IPS-18a (cell line): ENCODE measurements at regions not wholly inside any gene's neighbourhood (a gene's known extent, or its start where the extent isn't known, plus 50 kb on each side); places are given as distances from the start of the nearest gene placed in this dataset.
"Not testable (repeated sequence)": the region's sequence is repeated elsewhere in the genome, so short reads cannot be mapped to it uniquely, and the experiment has no call there.

ENCODE experiments used
- H3K27ac ChIP-seq: one replicate; pipeline ENCODE4 v1.5.1; 2013; ENCODE audit warnings: low read length
- H3K27me3 ChIP-seq: one replicate; pipeline ENCODE4 v1.6.1; 2013; ENCODE audit warnings: mild to moderate bottlenecking, low read length; ENCODE audit not compliant: control insufficient read depth, insufficient read depth
- H3K36me3 ChIP-seq: one replicate; pipeline ENCODE4 v1.6.1; 2013; ENCODE audit warnings: low read depth, low read length; ENCODE audit not compliant: control insufficient read depth
- H3K4me1 ChIP-seq: one replicate; pipeline ENCODE4 v1.6.1; 2013; ENCODE audit warnings: low read depth, low read length; ENCODE audit not compliant: control insufficient read depth
- H3K4me3 ChIP-seq: one replicate; pipeline ENCODE4 v1.5.1; 2013; ENCODE audit warnings: low read length
- H3K9ac ChIP-seq: one replicate; pipeline ENCODE4 v1.6.1; 2013; ENCODE audit warnings: mild to moderate bottlenecking, low read length, moderate library complexity
- H3K9me3 ChIP-seq: one replicate; pipeline ENCODE4 v1.6.1; 2013; ENCODE audit warnings: low read depth, low read length; ENCODE audit not compliant: control insufficient read depth

DNA sequence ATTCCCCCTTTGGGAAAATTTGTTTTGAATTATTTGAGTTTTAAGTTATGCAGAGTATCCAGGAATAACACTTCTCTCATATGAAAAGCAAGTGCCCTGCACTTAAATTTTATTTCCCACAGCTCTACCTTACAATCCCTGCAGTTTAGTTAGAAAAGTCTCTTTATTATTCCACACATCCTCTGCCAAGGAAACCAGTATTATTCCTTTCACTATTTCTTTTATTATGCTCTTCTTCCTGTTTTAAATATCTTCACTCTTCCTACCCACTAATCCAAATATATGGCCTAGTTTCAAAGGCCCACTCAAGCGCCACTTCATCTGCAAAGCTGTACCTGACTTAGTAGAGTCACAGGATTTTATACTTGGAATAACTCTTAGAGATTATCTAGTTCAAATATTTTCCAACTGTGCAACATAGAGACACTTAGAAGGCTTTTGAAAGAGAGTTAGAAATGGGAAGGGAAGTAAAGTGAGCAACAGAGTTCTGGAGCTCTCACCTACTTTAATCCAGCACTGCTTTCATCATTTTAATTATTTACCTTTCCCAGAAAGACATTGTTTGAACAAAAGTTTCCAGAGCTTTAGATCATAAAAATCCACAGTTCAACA, 97.2 kb upstream of the LYPLAL1 start:
- H3K36me3 ChIP-seq, result no peaks in the 10 kb centered on the region
- H3K4me1 ChIP-seq, result peaks cover 3% of the 10 kb centered on the region
- H3K27ac ChIP-seq, result no peak overlapping the region
- no peak overlapping the region for H3K9ac ChIP-seq
- no peaks in the 10 kb centered on the region for H3K9me3 ChIP-seq
- no peak overlapping the region for H3K4me3 ChIP-seq
- no peaks in the 10 kb centered on the region for H3K27me3 ChIP-seq

DNA sequence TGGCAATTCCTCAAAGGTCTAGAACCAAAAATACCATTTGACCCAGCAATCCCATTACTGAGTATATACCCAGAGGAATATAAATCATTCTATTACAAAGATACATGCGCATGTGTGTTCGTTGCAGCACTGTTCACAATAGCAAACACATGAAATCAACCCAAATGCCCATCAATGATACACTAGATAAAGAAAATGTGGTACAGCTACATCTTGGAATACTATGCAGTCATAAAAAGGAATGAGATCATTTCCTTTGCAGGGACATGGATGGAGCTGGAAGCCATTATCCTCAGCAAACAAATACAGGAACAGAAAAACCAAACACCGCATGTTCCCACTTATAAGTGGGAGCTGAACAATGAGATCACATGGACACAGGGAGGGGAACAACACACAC, 95.9 kb upstream of the LYPLAL1 start:
- not testable (repeated sequence) for H3K4me3 ChIP-seq, H3K36me3 ChIP-seq, H3K9ac ChIP-seq, H3K9me3 ChIP-seq, H3K27ac ChIP-seq, H3K27me3 ChIP-seq, H3K4me1 ChIP-seq

DNA sequence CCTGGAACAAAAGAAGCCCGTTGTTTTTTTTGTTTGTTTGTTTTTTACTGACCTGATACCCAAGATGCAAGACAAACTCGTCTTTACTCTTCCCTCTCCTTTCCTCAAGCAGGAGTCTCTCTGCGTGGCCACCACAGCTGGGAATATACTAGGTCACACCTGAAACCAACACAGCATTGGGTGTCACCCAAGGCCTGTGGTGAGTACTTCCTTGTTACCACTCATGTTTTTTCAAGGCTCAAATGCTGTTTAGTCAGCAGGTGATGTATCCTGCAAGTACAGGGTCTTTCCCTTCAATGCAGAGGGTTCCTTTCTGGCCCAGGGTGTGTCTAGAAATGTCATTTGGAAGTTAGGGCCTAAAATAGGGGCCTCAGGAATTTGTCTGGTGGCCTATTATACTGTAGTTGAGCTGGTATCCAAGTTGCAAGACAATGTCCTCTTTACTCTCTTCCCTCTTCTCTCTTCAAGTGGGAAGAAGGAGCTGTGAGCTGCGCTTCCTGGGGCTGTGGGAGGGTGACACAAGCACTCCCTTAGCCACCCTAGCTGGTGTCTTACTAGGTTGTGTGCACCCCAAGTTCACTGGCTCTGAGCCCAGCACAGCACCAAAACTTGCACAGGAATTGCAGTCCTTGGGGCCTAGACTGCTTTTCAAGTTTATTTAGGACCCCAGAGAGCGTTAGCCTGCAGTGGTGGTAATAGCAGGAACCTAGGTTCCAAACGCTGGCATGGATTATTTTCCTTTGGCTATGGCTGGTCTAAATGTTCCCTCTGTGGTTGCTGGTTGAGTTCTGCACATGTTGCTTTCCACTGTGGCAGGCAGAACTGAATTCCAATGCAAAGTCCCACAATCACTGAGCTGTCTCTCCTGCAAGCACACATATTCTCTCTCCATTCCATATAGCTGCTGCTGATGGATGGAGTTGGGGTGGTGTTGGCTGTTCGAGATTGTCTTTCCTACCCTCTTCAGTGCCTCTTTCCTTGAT, 91.4 kb upstream of the LYPLAL1 start:
- Histone ChIP-seq H3K27me3 (no peaks in the 10 kb centered on the region), H3K4me1 (no peaks in the 10 kb centered on the region), H3K9me3 (no peaks in the 10 kb centered on the region), H3K4me3 (no peak overlapping the region), H3K9ac (no peak overlapping the region), H3K36me3 (no peaks in the 10 kb centered on the region), H3K27ac (no peak overlapping the region)

DNA sequence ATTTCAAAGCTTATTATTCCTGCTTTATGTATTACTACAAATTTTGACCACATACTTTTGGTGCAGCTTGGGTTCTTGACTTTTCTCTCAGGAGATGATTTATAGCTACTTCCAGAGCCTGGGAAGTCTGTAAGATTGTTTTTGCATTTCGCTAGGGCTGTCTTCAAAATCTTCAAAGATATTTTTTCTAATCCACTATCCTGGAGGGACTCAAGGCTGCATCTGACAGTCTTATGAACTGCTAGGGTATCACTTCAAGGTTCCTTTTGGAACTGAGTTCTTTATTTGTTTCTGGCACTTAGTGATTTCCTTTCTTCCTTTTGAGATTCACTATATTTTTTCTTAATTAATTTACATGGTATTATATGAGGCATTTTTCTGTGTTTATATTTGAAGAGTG, 90.0 kb upstream of the LYPLAL1 start:
- Histone ChIP-seq H3K9ac (no peak overlapping the region), H3K27ac (no peak overlapping the region), H3K9me3 (no peaks in the 10 kb centered on the region), H3K4me1 (no peaks in the 10 kb centered on the region), H3K4me3 (no peak overlapping the region), H3K27me3 (no peaks in the 10 kb centered on the region), H3K36me3 (no peaks in the 10 kb centered on the region)

DNA sequence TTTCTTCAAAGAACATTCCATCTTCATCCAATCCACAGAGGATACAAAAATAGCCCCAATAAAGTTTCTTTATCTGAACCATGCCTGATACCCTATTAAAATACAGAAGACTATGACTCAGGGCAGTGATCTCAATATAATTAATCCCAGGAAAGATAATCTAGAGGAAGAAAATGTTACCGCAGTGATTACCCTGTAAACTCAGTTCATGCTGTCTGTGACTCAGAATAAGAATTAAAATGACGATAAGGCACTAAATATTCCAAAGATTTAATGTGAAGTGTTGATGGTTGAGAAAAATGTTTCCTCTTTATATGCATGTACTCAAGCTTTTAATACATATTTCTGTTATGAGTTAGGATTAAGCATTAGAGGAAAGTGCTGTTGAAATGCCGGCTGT, 88.6 kb upstream of the LYPLAL1 start:
- H3K9ac ChIP-seq, result no peak overlapping the region

DNA sequence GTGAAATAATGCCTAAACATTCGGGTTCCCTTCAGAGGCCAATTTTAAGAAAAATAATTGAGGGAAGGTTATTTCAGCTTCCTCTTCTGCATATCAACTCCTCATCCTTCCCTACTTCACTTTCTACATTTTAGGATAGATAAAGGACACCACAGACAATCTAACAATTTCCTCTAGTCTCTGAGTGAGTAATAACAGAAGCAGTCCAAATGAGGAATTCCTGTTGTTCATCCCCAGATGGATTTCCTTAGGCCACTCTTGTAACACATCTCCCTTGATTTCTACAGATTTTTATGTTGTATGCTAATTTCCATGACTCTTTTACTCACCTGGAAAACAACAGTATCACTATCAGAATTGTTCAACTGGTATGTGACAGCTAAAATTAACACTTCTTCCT, 87.7 kb upstream of the LYPLAL1 start:
- no peaks in the 10 kb centered on the region for H3K27me3 ChIP-seq
- H3K9me3 ChIP-seq, result no peaks in the 10 kb centered on the region
- H3K27ac ChIP-seq, result no peak overlapping the region
- H3K9ac ChIP-seq, result no peak overlapping the region
- no peak overlapping the region for H3K4me3 ChIP-seq
- H3K36me3 ChIP-seq, result no peaks in the 10 kb centered on the region
- H3K4me1 ChIP-seq, result no peaks in the 10 kb centered on the region

More for the DNA sequence above, 88.6 kb upstream of the LYPLAL1 start:
- H3K4me3 ChIP-seq, result no peak overlapping the region
- H3K27ac ChIP-seq, result no peak overlapping the region
- H3K27me3 ChIP-seq, result no peaks in the 10 kb centered on the region
- H3K4me1 ChIP-seq, result no peaks in the 10 kb centered on the region
- no peaks in the 10 kb centered on the region for H3K9me3 ChIP-seq
- no peaks in the 10 kb centered on the region for H3K36me3 ChIP-seq

DNA sequence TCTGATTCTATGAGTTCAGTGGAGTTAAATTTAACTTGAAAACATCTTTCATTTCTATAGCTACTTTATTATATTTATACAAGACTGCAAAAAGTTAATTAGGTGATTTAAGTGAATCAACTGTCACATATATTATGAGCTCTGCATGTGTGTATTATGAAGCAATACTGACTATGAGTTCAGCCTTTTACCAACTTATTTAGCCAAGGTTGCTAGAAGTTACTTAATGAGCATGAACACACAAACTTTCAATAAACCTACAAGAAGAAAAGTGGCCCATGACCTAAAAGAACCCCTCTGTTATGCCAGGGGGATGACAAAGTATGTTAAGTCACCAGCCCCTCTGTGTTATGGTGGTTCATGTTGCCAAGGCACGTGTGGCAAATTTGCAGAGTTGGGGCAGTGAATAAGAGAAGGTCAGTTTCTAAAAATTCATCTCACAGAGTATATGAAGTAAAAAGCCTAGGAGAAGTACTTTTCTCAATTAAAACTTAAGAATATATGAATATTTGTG, 86.7 kb upstream of the LYPLAL1 start:
- no peaks in the 10 kb centered on the region for H3K27me3 ChIP-seq
- H3K27ac ChIP-seq, result no peak overlapping the region
- no peak overlapping the region for H3K9ac ChIP-seq
- no peaks in the 10 kb centered on the region for H3K4me1 ChIP-seq
- no peaks in the 10 kb centered on the region for H3K36me3 ChIP-seq
- H3K9me3 ChIP-seq, result no peaks in the 10 kb centered on the region
- no peak overlapping the region for H3K4me3 ChIP-seq

DNA sequence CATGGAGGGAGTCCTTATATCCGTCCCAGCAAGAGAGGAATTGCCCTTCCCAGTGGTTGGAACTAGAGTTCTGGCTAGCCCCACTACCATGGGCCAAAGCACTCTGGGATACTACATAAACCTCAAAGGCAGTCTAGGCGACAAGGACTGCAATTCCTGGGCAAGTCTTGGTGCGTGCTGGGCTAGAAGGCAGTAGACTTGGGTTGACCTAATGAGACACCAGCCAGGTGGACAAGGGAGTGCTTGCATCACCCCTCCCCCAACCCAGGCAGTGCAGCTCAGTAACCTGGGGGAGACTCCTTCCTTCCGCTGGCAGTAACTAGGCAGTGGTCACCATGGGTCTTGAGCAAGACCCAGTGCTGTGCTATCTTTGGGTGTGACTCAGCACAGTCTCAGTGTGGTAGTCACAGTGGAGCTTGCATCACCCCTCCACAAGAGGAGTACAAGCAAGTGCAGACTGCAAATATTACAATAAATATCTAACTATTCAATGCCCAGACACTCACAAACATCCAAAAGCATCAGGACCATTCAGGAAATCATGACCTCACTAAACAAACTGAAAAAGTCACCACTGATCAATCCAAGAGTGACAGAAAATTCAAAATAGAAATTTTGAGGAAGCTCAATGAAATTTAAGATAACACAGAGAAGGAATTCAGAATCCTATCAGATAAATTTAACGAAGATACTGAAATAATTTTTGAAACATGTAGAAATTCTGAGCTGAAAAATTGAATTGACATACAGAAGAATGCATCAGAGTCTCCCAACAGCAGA, 84.7 kb upstream of the LYPLAL1 start:
- Histone ChIP-seq H3K4me1 (no peaks in the 10 kb centered on the region), H3K9me3 (no peaks in the 10 kb centered on the region), H3K36me3 (no peaks in the 10 kb centered on the region), H3K27ac (no peak overlapping the region), H3K9ac (no peak overlapping the region), H3K4me3 (no peak overlapping the region), H3K27me3 (no peaks in the 10 kb centered on the region)

DNA sequence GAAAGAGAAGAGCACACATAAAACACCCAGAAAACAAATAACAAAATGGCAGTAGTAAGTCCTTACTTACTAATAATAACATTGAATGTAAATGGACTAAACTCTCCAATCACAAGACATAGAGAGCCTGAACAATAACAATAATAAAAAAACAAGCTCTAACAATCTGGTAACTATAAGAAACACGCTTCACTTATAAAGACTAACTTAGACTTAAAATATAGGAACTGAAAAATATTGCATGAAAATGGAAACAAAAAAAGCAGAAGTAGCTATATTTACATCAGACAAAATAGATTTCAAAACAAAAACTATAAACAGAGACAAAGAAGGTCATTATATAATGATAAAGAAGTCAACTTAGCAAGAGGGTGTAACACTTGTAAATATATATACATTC, 83.1 kb upstream of the LYPLAL1 start:
- no peaks in the 10 kb centered on the region for H3K36me3 ChIP-seq
- no peak overlapping the region for H3K4me3 ChIP-seq
- no peak overlapping the region for H3K9ac ChIP-seq
- H3K4me1 ChIP-seq, result no peaks in the 10 kb centered on the region
- no peaks in the 10 kb centered on the region for H3K9me3 ChIP-seq
- no peak overlapping the region for H3K27ac ChIP-seq
- H3K27me3 ChIP-seq, result no peaks in the 10 kb centered on the region

DNA sequence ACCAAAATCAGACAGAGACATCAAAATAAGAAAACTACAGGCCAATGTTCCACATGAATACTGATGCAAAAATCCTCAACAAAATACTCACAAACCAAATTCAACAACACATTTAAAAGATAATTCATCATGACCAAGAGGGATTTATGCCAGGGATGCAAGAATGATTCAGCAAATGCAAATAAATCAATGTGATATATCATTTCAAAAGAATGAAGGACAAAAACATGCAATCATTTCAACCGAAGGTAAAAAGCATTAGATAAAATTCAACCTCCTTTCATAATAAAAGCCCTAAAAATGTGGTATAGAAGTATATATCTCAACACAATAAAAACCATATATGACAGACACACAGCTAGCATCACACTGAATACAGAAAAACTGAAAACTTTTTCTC, 81.5 kb upstream of the LYPLAL1 start:
- no peaks in the 10 kb centered on the region for H3K36me3 ChIP-seq
- no peak overlapping the region for H3K9ac ChIP-seq
- no peaks in the 10 kb centered on the region for H3K4me1 ChIP-seq
- H3K9me3 ChIP-seq, result no peaks in the 10 kb centered on the region
- no peak overlapping the region for H3K4me3 ChIP-seq
- no peak overlapping the region for H3K27ac ChIP-seq
- H3K27me3 ChIP-seq, result no peaks in the 10 kb centered on the region

DNA sequence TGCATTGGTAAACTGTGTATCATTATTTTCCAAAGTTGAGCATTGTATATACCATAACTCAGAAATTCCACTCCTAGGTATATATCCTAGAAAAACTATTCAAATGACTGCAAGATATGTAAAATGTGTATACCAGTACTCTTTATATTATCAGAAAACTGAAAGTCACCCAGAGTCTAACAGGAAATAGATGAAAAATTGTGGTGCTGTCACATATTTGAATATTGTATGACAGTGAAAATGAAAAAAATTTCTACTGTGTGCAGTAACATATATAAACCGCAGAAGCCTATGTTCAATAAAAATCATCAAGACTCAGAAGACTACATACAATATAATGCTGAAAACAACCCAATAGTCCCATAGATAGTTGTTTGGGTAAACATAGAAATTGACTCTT, 74.4 kb upstream of the LYPLAL1 start:
- Histone ChIP-seq H3K9me3 (no peaks in the 10 kb centered on the region), H3K4me1 (no peaks in the 10 kb centered on the region), H3K36me3 (no peaks in the 10 kb centered on the region), H3K4me3 (no peak overlapping the region), H3K9ac (no peak overlapping the region), H3K27ac (no peak overlapping the region), H3K27me3 (no peaks in the 10 kb centered on the region)
